ENCODE measurements at regions not wholly inside any gene's neighbourhood (a gene's known extent, or its start where the extent isn't known, plus 50 kb on each side); places are given as distances from the start of the nearest gene placed in this dataset.

- Histone ChIP-seq H3K4me3 (ENCODE audit: low read depth in 1 of 3, low read length in 3 of 3) (no peak overlapping the region), H3K4me1 (ENCODE audit: control insufficient read depth in 4 of 4, insufficient read depth in 4 of 4, low read length in 3 of 4) (no peaks in the 10 kb centered on the region), H3K27me3 (ENCODE audit: control insufficient read depth in 4 of 4, insufficient read depth in 4 of 4, low read length in 3 of 4) (no peaks in the 10 kb centered on the region), H3K36me3 (ENCODE audit: control insufficient read depth in 4 of 4, insufficient read depth in 3 of 4, low read depth in 1 of 4, low read length in 3 of 4) (no peaks in the 10 kb centered on the region), H3K27ac (ENCODE audit: low read depth in 1 of 2, low read length in 2 of 2) (no peak overlapping the region), H3K9ac (ENCODE audit: low read depth in 1 of 2, low read length in 2 of 2) (no peak overlapping the region), H3K9me3 (ENCODE audit: control insufficient read depth in 4 of 4, low read length in 3 of 4) (peaks cover 0 to 3% (median 0%) of the 10 kb centered on the region in 4 donors)
- no peak for DNase-seq (ENCODE audit: low spot score)
- no peak for TF ChIP-seq FOXA2 (IDR thresholded peaks at IDR 0.05)
- no peak for TF ChIP-seq FOXA1 (IDR thresholded peaks at IDR 0.05)
- TF ChIP-seq GABPA (IDR thresholded peaks at IDR 0.05 in 1 of 2, conservative IDR thresholded peaks at IDR 0.05 in 1 of 2): no peak
- TF ChIP-seq ATF3 (IDR thresholded peaks at IDR 0.05): no peak
- no peak for TF ChIP-seq RXRA (IDR thresholded peaks at IDR 0.05)
Measured at GRCh38 chr17:54028986-54029580, 206.4 kb downstream of the KIF2B start.

GRCh38 chr17:54029986-54030385 lies 207.3 kb downstream of the KIF2B start:
- no peak for DNase-seq (ENCODE audit: low spot score)
- Histone ChIP-seq H3K9ac (ENCODE audit: low read depth in 1 of 2, low read length in 2 of 2) (no peak overlapping the region), H3K4me1 (ENCODE audit: control insufficient read depth in 4 of 4, insufficient read depth in 4 of 4, low read length in 3 of 4) (no peaks in the 10 kb centered on the region), H3K27ac (ENCODE audit: low read depth in 1 of 2, low read length in 2 of 2) (no peak overlapping the region), H3K4me3 (ENCODE audit: low read depth in 1 of 3, low read length in 3 of 3) (no peak overlapping the region), H3K36me3 (ENCODE audit: control insufficient read depth in 4 of 4, insufficient read depth in 3 of 4, low read depth in 1 of 4, low read length in 3 of 4) (no peaks in the 10 kb centered on the region), H3K27me3 (ENCODE audit: control insufficient read depth in 4 of 4, insufficient read depth in 4 of 4, low read length in 3 of 4) (no peaks in the 10 kb centered on the region), H3K9me3 (ENCODE audit: control insufficient read depth in 4 of 4, low read length in 3 of 4) (peaks cover 0 to 3% (median 0%) of the 10 kb centered on the region in 4 donors)
- TF ChIP-seq JUND (IDR thresholded peaks at IDR 0.05) (no peak), MAX (IDR thresholded peaks at IDR 0.05) (no peak), HNF4A (conservative IDR thresholded peaks at IDR 0.05) (no peak), HNF4G (IDR thresholded peaks at IDR 0.05) (no peak), FOXA2 (IDR thresholded peaks at IDR 0.05) (no peak), EGR1 (IDR thresholded peaks at IDR 0.05; ENCODE audit: low read depth in 2 of 2) (no peak), GABPA (IDR thresholded peaks at IDR 0.05 in 1 of 2, conservative IDR thresholded peaks at IDR 0.05 in 1 of 2) (no peak), SP1 (IDR thresholded peaks at IDR 0.05) (no peak), FOXA1 (IDR thresholded peaks at IDR 0.05) (no peak), RAD21 (IDR thresholded peaks at IDR 0.05) (no peak), ATF3 (IDR thresholded peaks at IDR 0.05) (no peak), RXRA (IDR thresholded peaks at IDR 0.05) (no peak), ZBTB33 (IDR thresholded peaks at IDR 0.05) (no peak), YY1 (IDR thresholded peaks at IDR 0.05) (no peak), REST (IDR thresholded peaks at IDR 0.05) (no peak), TAF1 (conservative IDR thresholded peaks at IDR 0.05) (no peak), CTCF (IDR thresholded peaks at IDR 0.05; ENCODE audit: low read depth, low read length, missing input control) (no peak)
- 91% methylated on average over 5 of the region's 5 CpGs for WGBS

Data from liver (tissue), 8 donors.